ENCODE measurements at regions not wholly inside any gene's neighbourhood (a gene's known extent, or its start where the extent isn't known, plus 50 kb on each side); places are given as distances from the start of the nearest gene placed in this dataset.

GRCh38 chr19:30886222-30886621 is 463.0 kb downstream of the TSHZ3 start:
- no peak for TF ChIP-seq POLR2AphosphoS5 (IDR thresholded peaks at IDR 0.05; ENCODE audit: low read depth, low read length)
- TF ChIP-seq POLR2A (IDR thresholded peaks at IDR 0.05; ENCODE audit: low read depth, low read length): no peak
- TF ChIP-seq TAF1 (IDR thresholded peaks at IDR 0.05; ENCODE audit: low read depth, low read length): no peak
